Lower leg skin (tissue), 3 donors: ENCODE measurements at regions not wholly inside any gene's neighbourhood (a gene's known extent, or its start where the extent isn't known, plus 50 kb on each side); places are given as distances from the start of the nearest gene placed in this dataset.

ENCODE experiments used
- CTCF ChIP-seq, 3 donors: fragments of 450-650 bp; IDR thresholded peaks; one replicate each; pipeline ENCODE4 v1.5.1; 2016; ENCODE audit warnings: antibody characterized with exemption in 3 of 3, mild to moderate bottlenecking in 3 of 3, moderate library complexity in 2 of 3
- POLR2A ChIP-seq, 2 donors: fragments of 450-650 bp; IDR thresholded peaks; one replicate each; pipeline ENCODE4 v1.6.1; 2016 to 2017; ENCODE audit warnings: antibody characterized with exemption in 2 of 2, mild to moderate bottlenecking in 1 of 2, moderate library complexity in 1 of 2

- TF ChIP-seq CTCF (IDR thresholded peaks at IDR 0.05) (no peak), POLR2A (IDR thresholded peaks at IDR 0.05) (no peak)
Measured at GRCh38 chr14:36238666-36239363, 62.3 kb upstream of the PTCSC3 start.
